ENCODE measurements at regions not wholly inside any gene's neighbourhood (a gene's known extent, or its start where the extent isn't known, plus 50 kb on each side); places are given as distances from the start of the nearest gene placed in this dataset.
A peak's percentile ranks its signal among the peaks of the same experiment; 100 is the strongest.
"Not testable (repeated sequence)": the region's sequence is repeated elsewhere in the genome, so short reads cannot be mapped to it uniquely, and the experiment has no call there.

- no peak for DNase-seq
These were observed 108.7 kb upstream of the SYT6 start for GRCh38 chr1:114262337-114262736.

GRCh38 chr1:114260805-114261484 is 107.3 kb upstream of the SYT6 start:
- DNase-seq: no peak

DNA sequence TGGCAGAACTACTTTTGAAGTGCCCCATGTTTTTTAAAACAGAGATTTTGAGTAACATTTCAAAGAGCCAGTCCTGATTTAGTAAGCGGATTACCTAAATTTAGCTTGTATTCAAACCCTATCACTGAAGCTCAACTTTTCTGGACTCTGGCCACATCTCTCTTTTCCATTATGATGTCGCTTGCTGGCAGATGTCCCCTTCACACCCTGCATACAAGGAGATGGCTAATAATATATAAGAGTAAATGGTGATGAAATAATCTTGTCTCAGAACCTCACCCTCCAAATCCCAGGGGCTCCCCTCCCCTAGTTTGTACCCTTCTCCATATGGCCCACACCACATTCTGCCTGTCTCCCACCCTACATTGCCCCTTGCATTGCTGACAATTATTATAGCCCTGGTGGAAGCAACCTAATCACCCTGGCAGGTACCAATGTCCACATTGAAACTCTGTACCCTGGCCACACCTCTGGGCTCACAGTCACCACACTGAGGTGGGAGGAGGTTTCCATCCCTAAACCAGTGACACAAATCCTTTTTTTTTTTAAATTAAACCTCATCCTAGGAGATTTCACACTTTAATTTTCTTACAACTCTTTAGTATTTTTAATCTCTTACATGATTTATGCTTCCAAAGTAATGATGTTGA is 106.0 kb upstream of the SYT6 start:
- no peak for DNase-seq

GRCh38 chr1:114258633-114259032 is 105.0 kb upstream of the SYT6 start:
- no peak for DNase-seq

DNA sequence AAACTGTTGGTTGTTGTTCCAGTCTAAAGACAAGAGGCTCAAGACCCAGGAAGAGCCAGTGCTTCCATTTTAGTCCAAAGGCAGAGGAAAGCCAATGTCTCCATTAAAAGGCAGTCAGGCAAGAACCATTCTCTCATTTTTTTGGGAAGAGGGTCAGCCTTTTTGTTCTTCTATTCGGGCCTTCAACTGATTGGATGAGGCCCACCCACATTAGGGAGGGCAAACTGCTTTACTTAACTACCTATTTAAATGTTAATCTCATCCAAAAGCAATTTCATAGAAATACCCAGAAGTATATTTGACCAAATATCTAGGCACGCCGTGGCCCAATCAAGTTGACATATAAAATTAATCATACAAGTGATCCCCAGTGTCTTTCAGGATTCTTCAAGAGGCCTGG is 104.4 kb upstream of the SYT6 start:
- no peak for DNase-seq

GRCh38 chr1:114257554-114257953 is 103.9 kb upstream of the SYT6 start:
- DNase-seq: no peak

- DNase-seq: no peak
These were observed 100.2 kb upstream of the SYT6 start for GRCh38 chr1:114253900-114254299.

DNA sequence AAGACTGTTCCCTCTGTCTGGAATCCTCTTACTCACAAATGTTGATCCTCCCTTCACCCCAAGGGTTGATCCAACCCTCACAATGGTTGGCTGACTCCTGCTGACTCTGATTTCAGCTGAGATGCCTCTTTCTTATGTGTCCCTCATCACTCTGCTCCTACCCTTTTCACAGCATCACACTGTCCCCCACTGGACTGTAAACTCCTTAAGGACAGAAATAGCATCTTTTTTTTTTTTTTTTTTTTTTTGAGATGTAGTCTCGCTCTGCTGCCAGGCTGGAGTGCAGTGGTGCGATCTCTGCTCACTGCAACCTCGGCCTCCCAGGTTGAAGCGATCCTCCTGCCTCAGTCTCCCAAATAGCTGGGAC is 97.9 kb upstream of the SYT6 start:
- DNase-seq: no peak

- no peak for DNase-seq
These were observed 97.3 kb upstream of the SYT6 start for GRCh38 chr1:114250683-114251572.

GRCh38 chr1:114249691-114250090 is 96.0 kb upstream of the SYT6 start:
- no peak for DNase-seq

DNA sequence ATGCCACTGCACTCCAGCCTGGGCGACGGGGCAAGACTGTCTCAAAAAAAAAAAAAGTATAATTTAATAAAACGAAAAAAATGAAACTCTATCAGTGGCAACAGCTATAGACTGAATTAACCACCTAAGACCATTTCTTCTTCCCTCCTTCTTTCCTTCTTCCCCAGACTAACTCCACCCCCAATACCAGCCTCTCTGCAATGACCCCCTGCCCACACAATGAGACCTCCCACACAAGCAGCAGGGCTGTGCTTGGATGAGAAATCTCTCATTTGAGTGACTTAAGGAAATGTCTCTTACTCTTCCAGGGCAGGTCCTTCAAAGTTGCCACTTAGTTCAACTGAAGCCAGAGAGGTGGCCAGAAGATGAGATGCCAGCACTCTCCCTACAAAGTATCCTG is 94.5 kb upstream of the SYT6 start:
- no peak for DNase-seq

DNA sequence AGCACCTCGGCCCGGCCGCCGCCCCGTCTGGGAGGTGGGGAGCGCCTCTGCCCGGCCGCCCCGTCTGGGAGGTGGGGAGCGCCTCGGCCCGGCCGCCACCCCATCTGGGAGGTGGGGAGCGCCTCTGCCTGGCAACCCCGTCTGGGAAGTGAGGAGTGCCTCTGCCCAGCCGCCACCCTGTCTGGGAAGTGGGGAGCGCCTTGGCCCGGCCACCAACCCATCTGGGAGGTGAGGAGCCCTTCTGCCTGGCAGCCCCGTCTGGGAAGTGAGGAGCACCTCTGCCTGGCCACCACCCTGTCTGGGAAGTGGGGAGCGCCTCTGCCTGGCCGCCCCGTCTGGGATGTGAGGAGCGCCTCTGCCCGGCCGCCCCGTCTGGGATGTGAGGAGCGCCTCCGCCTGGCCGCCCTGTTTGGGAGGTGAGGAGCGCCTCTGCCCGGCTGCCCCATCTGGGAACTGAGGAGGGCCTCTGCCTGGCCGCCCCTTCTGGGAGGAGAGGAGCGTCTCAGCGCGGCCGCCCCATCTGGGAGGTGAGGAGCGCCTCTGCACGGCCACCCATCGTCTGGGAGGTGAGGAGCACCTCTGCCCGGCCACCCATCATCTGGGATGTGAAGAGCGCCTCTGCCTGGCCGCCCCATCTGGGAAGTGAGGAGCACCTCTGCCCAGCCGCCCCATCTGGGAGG is 89.0 kb upstream of the SYT6 start:
- DNase-seq: not testable (repeated sequence)

DNA sequence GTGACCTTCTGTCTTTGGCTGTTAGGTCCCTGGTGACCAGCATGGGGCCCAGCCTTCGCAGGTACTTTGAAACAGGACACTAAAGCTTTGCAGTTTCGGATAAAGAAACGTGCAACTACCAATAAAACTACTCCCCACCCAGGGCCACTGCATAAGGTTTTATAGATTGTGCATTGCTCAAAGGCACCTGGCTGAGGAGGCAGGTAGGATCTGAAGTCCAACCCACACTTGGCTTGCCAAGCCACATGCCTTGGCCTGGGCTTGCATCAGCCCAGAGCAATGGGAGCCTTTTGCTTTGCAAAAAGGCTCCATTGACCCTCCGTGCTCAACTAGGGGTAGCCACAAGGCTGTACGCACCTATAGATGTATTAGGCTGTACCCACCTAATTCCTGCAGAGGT is 84.4 kb upstream of the SYT6 start:
- no peak for DNase-seq

DNA sequence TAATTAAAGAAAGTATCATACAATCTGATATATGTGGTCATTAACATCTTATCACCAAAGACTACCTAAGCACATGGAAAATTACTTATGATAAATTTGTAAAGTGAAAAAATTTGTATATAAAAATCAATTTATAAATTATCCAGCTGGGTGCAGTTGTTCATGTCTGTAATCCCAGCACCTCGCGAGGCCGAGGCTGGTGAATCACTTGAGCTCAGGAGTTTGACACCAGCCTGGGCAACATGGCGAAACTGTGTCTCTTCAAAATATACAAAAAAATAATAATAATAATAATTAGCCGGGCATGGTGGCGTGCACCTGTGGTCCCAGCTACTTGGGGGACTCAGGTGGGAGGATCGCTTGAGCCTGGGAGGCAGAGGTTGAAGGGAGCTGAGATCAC is 82.8 kb upstream of the SYT6 start:
- no peak for DNase-seq

DNA sequence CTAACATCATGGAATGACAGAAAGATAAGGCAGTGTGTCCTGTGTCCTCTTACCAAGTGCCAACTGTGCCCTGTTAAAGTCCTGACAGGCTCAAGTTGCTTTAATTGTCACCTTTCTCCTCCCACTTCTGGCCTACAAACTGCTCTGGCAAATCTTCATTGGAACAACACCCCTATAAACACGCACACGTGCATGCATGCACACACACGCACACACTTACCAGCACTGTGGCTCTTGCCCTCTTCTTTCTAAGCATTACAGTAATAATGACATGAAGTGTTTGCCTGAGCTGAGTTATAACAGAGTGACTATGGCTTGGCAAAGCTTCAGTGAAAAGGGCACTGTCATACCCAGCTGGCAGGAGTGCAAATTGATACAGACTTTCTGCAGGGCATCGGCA is 82.3 kb upstream of the SYT6 start:
- DNase-seq: no peak

- no peak for DNase-seq
These were observed 81.6 kb upstream of the SYT6 start for GRCh38 chr1:114235281-114235680.

- DNase-seq: no peak
These were observed 80.9 kb upstream of the SYT6 start for GRCh38 chr1:114234408-114235124.

- DNase-seq: no peak
These were observed 79.0 kb upstream of the SYT6 start for GRCh38 chr1:114232691-114233090.

- no peak for DNase-seq
These were observed 77.6 kb upstream of the SYT6 start for GRCh38 chr1:114231301-114231700.

- no peak for DNase-seq
These were observed 75.7 kb upstream of the SYT6 start for GRCh38 chr1:114229368-114229767.

DNA sequence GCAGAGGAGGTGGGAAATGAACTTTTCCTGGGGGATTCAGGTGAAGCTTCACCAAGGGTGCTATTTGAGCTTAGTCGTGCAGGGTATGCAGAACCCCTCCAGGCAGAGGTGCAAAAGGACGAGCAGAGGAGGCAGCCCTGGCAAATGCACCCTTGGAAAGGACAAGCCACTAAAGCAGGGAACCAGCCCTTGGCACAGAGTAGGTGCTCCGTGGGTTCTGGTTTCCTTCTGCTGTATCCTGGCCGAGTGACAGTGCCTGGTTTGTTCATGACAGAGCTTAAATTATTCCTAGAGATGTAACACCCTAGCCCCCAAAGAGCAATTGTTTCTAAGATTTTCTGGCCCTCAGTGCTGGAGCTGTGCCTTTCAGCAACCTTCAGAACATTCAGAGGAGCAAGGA is 73.4 kb upstream of the SYT6 start:
- DNase-seq: no peak

- peak; percentile 21 for DNase-seq
These were observed 70.7 kb upstream of the SYT6 start for GRCh38 chr1:114224196-114224907.
